GM12878 (cell line): ENCODE measurements at regions not wholly inside any gene's neighbourhood (a gene's known extent, or its start where the extent isn't known, plus 50 kb on each side); places are given as distances from the start of the nearest gene placed in this dataset.

Experiments
- ATAC-seq: fragments of 200-7000 bp; cut with Tn5 transposase; 3 replicates; pipeline ENCODE4 v1.9.1; 2020; ENCODE audit warnings: mild to moderate bottlenecking, moderate library complexity
- BruUV-seq: library from RNA; stranded (reverse); fragments of 400-500 nt; replicated peaks from 2 replicates; lab custom pipeline; 2021; lab: Mats Ljungman, UMichigan
- CTCF ChIA-PET: fragments of 300-600 bp; sonication (Branson Sonifier 250); formaldehyde crosslinking; extraction: SDS; loops from one replicate; lab custom pipeline; 2021; ENCODE audit warnings: inconsistent platforms; lab: Yijun Ruan, JAX
- POLR2A ChIA-PET: fragments of 350-600 bp; formaldehyde crosslinking; extraction: SDS; loops from one replicate; lab custom pipeline; 2021; ENCODE audit warnings: inconsistent platforms; lab: Charles Lee
- RAD21 ChIA-PET: fragments of 300-600 bp; sonication (Branson Sonifier 250); formaldehyde crosslinking; loops from one replicate; lab custom pipeline; 2023; ENCODE audit warnings: antibody characterized with exemption; ENCODE audit not compliant: unreplicated experiment; lab: Charles Lee
- SMC1A ChIA-PET: fragments of 300-600 bp; sonication (Branson Sonifier 250); formaldehyde crosslinking; loops from one replicate; lab custom pipeline; 2023; ENCODE audit not compliant: unreplicated experiment, uncharacterized antibody; lab: Charles Lee
- DNase-seq: peaks from one replicate; pipeline ENCODE4 v3.0.0-alpha.2; 2011; ENCODE audit warnings: low read depth, low spot score
- FAIRE-seq: peaks from 3 replicates; lab custom pipeline; 2011; peaks lifted over from hg19 to GRCh38; lab: Jason Lieb, UNC
- H2AFZ ChIP-seq: 2 replicates; pipeline ENCODE4 v1.6.0; 2011; ENCODE audit warnings: low read depth, low read length, control low read depth; ENCODE audit not compliant: control insufficient read depth
- H3K27ac ChIP-seq: 2 replicates; pipeline ENCODE4 v1.5.1; 2011; ENCODE audit warnings: control low read depth; ENCODE audit not compliant: control insufficient read depth, insufficient read depth
- H3K27me3 ChIP-seq, 2 experiments: replicated peaks in 1 of 2; 2 replicates each; pipeline versions ENCODE4 v1.6.0 to v1.6.1; 2011; ENCODE audit warnings: low read length in 1 of 2; ENCODE audit not compliant: control insufficient read depth in 2 of 2, insufficient read depth in 2 of 2
- H3K36me3 ChIP-seq, 2 experiments: 2 replicates each; pipeline ENCODE4 v1.5.1; 2011; ENCODE audit warnings: low read length in 1 of 2; ENCODE audit not compliant: control insufficient read depth in 2 of 2, insufficient read depth in 2 of 2
- H3K4me1 ChIP-seq: 2 replicates; pipeline ENCODE4 v1.6.1; 2011; ENCODE audit warnings: mild to moderate bottlenecking, low read length, moderate library complexity, mixed read lengths; ENCODE audit not compliant: control insufficient read depth, insufficient read depth
- H3K4me2 ChIP-seq: 2 replicates; pipeline ENCODE4 v1.6.0; 2011; ENCODE audit warnings: control low read depth; ENCODE audit not compliant: control insufficient read depth, insufficient read depth
- H3K4me3 ChIP-seq: fragments of 200-600 bp; sonication (generic); 2 replicates; pipeline ENCODE4 v1.5.1; 2016
- H3K79me2 ChIP-seq: 2 replicates; pipeline ENCODE4 v1.6.0; 2011; ENCODE audit warnings: low read length; ENCODE audit not compliant: control insufficient read depth, insufficient read depth
- H3K9ac ChIP-seq: 2 replicates; pipeline ENCODE4 v1.8.0; 2011; ENCODE audit warnings: low read length, control low read depth, mixed read lengths; ENCODE audit not compliant: control insufficient read depth, insufficient read depth
- H3K9me3 ChIP-seq: replicated peaks from 3 replicates; pipeline ENCODE4 v1.5.1; 2011; ENCODE audit warnings: mild to moderate bottlenecking, low read length; ENCODE audit not compliant: control insufficient read depth, insufficient read depth
- H4K20me1 ChIP-seq: 2 replicates; pipeline ENCODE4 v1.6.0; 2011; ENCODE audit not compliant: control insufficient read depth, insufficient read depth
- ASH2L ChIP-seq: fragments of 300-600, 200-600 bp; sonication (generic); IDR thresholded peaks from 2 replicates; pipeline ENCODE4 v1.6.1; 2017; ENCODE audit warnings: low read depth, mild to moderate bottlenecking, borderline replicate concordance
- BRCA1 ChIP-seq: IDR thresholded peaks from 2 replicates; pipeline ENCODE4 v1.6.1; 2011; ENCODE audit warnings: low read depth, low read length, improper control_type of control experiment
- CEBPZ ChIP-seq: fragments of 150-350 bp; IDR thresholded peaks from 2 replicates; pipeline ENCODE4 v1.6.1; 2016; ENCODE audit warnings: low read depth, low read length
- CHD1 ChIP-seq: IDR thresholded peaks from 2 replicates; pipeline ENCODE4 v1.6.1; 2012; ENCODE audit warnings: low read depth, low read length, improper control_type of control experiment
- GATAD2B ChIP-seq: fragments of 450-650 bp; conservative IDR thresholded peaks from 2 replicates; pipeline ENCODE4 v1.6.1; 2017; ENCODE audit warnings: low read depth, mild to moderate bottlenecking, moderate library complexity
- KLF5 ChIP-seq: fragments of 450-650 bp; IDR thresholded peaks from 2 replicates; pipeline ENCODE4 v1.6.1; 2014; ENCODE audit warnings: mild to moderate bottlenecking; ENCODE audit not compliant: partially characterized antibody
- RCOR1 ChIP-seq: conservative IDR thresholded peaks from 2 replicates; pipeline ENCODE4 v1.6.1; 2012; ENCODE audit warnings: low read depth, low read length, improper control_type of control experiment
- SP1 ChIP-seq: IDR thresholded peaks from one replicate; pipeline ENCODE4 v1.6.1; 2011; ENCODE audit warnings: low read depth, low read length
- ZNF687 ChIP-seq: fragments of 450-650 bp; IDR thresholded peaks from 2 replicates; pipeline ENCODE4 v1.6.1; 2017; ENCODE audit warnings: mild to moderate bottlenecking, moderate library complexity
- WGBS: methylation state at CpG from one replicate; pipeline ENCODE4 v1.1.6; 2016; ENCODE audit warnings: low lambda C conversion rate; ENCODE audit not compliant: insufficient replicate concordance, insufficient coverage; ENCODE audit errors: missing lambda C conversion rate; 5-methylcytosine and 5-hydroxymethylcytosine counted together
- in situ Hi-C: fragments of 300-500 bp; cut with MboI; formaldehyde crosslinking; loops from 9 replicates; pipeline ENCODE4 v1.14.3; 2018; ENCODE audit warnings: mixed read lengths
- intact Hi-C: fragments of 100-400 bp; cut with micrococcal nuclease; formaldehyde crosslinking; loops from one replicate; pipeline ENCODE4 v1.14.2; 2022; ENCODE audit not compliant: unreplicated experiment
- TF ChIP-seq, protein P1 (sequence below): IDR thresholded peaks from 2 replicates; pipeline ENCODE4 v1.6.1; 2012; ENCODE audit warnings: low read depth, low read length, improper control_type of control experiment
- TF ChIP-seq, protein P2 (sequence below): fragments of 450-650 bp; IDR thresholded peaks from 2 replicates; pipeline ENCODE4 v1.6.1; 2014; ENCODE audit warnings: mild to moderate bottlenecking

- POLR2A ChIA-PET, result no interaction called here
- TF ChIP-seq CEBPZ, result no peak
- TF ChIP-seq BRCA1, result no peak
- no peak for TF ChIP-seq SP1
- TF ChIP-seq, protein P1, sequence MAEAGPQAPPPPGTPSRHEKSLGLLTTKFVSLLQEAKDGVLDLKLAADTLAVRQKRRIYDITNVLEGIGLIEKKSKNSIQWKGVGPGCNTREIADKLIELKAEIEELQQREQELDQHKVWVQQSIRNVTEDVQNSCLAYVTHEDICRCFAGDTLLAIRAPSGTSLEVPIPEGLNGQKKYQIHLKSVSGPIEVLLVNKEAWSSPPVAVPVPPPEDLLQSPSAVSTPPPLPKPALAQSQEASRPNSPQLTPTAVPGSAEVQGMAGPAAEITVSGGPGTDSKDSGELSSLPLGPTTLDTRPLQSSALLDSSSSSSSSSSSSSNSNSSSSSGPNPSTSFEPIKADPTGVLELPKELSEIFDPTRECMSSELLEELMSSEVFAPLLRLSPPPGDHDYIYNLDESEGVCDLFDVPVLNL, result no peak
- no peak for TF ChIP-seq KLF5
- TF ChIP-seq ZNF687, result no peak
- no peak for TF ChIP-seq RCOR1
- no peak for TF ChIP-seq GATAD2B
- TF ChIP-seq ASH2L, result no peak
- TF ChIP-seq, protein P2, sequence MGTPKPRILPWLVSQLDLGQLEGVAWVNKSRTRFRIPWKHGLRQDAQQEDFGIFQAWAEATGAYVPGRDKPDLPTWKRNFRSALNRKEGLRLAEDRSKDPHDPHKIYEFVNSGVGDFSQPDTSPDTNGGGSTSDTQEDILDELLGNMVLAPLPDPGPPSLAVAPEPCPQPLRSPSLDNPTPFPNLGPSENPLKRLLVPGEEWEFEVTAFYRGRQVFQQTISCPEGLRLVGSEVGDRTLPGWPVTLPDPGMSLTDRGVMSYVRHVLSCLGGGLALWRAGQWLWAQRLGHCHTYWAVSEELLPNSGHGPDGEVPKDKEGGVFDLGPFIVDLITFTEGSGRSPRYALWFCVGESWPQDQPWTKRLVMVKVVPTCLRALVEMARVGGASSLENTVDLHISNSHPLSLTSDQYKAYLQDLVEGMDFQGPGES, result no peak
- no peak for TF ChIP-seq CHD1
- TF ChIP-seq, all 136 proteins: peak for 0
- ATAC-seq (no peak), FAIRE-seq (no peak), DNase-seq (no peak)
- in situ Hi-C loops (no loop called here), intact Hi-C loops (no loop called here)
- no peaks in the 10 kb centered on the region for H3K27me3 ChIP-seq
- WGBS, result 2% methylated on average over 2 of the region's 2 CpGs
- BruUV-seq, result no TSS peak
- H2AFZ ChIP-seq, result no peak overlapping the region
- H3K9me3 ChIP-seq, result no peaks in the 10 kb centered on the region
- no peak overlapping the region for H3K4me3 ChIP-seq
- ChIA-PET CTCF (no interaction called here), RAD21 (no interaction called here), SMC1A (no interaction called here)
- no peaks in the 10 kb centered on the region for H3K79me2 ChIP-seq
- no peak overlapping the region for H3K4me2 ChIP-seq
- no peaks in the 10 kb centered on the region for H3K4me1 ChIP-seq
- H3K27ac ChIP-seq, result no peak overlapping the region
- H3K9ac ChIP-seq, result no peak overlapping the region
- H3K36me3 ChIP-seq, result no peaks in the 10 kb centered on the region
- H4K20me1 ChIP-seq, result no peaks in the 10 kb centered on the region
Observed at GRCh38 chr2:219980638-219981037, 353.2 kb downstream of the SLC4A3 start.
